GM19035 (cell line): ENCODE measurements at regions not wholly inside any gene's neighbourhood (a gene's known extent, or its start where the extent isn't known, plus 50 kb on each side); places are given as distances from the start of the nearest gene placed in this dataset.

ENCODE experiments used
- ATAC-seq: cut with Tn5 transposase; IDR thresholded peaks from one replicate; pipeline ENCODE4 v1.9.1; 2021; ENCODE audit not compliant: unreplicated experiment

DNA sequence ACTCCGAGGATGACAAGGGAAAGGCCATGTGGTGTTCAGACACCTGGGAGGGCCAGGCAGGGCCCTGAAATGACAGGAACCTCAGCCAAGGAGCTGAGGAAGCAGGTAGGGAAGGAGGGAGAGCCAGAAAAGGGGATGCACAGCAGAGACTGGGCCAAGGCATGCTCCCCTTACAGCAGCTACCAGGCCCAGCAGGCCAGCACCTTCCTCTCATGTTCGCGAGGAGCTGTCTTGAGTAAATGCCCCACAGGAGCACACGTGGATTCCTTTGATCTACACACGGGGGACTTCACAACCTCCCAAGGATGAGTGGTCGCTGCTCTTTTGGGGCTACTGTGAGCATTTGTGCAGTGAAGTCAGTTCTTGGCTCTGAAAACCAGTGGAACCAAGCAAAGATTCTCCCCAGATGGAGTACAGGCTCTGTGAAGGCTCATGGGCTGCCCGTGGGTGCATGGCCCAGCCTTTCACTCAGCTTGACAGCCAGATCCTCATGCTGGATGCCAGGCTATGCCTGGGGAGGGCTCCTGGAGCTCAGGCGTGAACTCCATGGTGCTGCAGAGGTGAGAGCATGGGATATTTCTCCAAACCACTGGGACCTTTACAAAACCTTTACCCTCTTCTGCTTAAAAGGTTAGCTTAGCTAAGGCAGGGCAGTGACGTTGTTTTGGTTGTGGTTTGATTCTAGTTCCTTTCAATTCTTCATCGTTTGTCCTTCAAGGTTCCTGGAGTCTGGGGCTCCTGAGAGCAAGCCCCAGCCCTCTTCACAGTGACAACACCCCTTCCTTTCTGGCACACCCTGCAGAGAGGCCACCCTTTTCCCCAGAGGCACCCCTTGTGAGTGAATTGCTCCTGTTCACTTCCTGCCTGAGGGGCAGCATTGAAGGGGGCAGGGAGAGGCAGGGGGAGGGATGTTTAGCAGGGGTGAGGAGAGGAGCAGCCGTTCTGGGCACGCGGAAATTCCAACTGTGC is 74.2 kb upstream of the ZPBP start:
- ATAC-seq: no peak

DNA sequence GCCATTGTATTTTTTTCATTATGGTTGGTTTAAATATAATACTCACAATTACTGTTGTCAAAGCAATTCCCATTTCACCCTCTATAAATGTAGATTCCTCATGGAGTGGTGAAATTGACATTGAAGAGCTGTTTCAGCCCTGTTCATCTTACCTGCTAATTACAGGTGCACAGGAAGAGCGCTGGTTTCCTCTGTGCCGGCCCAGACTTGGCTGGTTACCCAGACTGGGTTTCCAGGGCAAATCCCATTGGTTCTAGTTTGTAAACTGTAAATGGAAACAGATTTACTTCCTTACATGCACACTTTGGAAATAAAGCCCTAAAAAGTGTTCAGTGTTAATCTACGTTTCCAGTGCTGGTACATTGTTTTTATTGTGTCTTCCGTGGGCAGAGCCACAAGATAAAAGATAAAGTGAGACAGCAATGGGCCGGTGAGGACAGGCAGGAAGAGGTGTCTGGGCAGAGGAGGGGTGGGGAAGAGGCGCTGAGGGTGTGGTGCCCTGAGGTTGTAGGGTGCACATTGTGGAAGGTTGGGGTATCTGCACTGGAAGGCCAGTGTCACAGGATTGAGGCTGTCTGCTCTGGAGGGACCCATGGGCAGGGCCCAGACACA is 71.6 kb upstream of the ZPBP start:
- ATAC-seq: no peak

DNA sequence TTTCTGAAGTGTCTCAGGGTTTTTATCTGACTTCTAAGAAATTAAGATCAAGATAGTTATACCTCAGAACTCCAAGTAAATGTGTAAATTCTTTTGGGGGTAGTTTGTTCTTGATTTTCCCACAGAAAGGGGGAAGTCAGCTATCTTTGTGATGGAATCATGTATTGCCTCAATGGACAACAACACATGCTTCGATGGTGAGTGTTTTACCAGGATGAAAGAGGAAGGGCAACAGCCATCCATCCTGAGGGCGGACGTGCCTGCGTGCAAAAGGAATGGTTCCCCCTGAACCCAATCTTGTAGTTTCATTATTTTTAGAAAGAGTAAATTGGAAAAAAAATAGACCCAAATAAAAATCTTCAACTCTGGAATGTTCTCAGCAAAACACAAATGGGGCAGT is 67.2 kb upstream of the ZPBP start:
- ATAC-seq: no peak

DNA sequence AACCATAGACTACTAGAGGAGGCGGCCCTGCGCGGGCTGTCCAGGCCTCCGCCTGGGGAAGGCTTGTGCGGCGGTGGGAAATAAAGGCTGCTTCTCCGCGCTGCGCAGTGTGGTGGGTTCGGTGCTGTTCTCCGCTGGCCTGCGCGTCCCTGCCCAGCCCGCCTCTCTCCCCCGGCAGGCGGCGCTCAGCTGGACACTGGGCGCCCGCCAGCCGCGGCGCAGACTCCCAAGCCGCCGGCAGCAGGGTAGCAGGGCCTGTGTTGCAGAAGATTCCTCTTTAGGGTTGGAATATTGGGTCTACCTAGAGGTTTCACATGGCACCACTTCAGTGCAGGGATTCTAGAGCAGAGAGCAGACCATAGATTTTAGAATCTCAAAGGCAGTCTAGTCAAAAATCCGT is 66.1 kb upstream of the ZPBP start:
- ATAC-seq: no peak

DNA sequence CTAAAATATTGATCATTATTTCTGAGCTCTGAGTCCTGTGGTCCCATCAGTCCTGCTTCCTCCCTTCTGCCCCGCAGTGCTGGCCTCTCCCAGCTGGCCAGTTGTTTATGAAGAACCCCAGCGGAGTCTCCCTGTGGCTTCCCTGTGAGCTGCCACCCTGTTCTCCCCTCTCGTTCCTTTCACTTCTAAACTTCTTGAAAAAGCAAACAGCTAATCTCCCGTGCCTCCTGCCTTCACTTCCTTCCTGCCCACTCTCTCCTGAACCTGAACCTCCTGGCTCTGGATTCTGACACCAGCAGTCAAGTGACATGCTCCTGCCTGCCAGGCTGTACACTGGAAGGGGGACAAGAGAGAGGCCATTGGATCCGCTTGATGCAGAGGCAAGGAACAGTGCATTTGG is 63.7 kb upstream of the ZPBP start:
- no peak for ATAC-seq

DNA sequence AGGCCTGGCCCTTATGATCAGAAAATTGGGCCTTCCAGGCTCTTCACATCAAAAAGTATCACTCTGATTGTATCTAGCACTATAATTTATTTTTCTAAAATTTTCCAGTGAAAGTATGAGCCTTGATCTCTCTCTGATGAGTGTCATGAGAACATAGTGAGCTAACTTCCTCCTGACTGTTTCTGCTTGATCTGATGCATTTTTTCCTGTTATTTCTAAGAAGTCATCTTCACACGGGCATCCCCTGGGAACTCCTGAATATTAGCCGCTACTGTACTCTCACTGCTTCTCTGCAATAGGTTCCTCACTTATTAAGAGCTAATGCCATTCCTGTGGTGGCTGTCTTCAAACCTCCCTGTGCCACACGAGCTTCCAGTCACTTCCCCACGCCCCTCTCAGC is 63.1 kb upstream of the ZPBP start:
- ATAC-seq: no peak

DNA sequence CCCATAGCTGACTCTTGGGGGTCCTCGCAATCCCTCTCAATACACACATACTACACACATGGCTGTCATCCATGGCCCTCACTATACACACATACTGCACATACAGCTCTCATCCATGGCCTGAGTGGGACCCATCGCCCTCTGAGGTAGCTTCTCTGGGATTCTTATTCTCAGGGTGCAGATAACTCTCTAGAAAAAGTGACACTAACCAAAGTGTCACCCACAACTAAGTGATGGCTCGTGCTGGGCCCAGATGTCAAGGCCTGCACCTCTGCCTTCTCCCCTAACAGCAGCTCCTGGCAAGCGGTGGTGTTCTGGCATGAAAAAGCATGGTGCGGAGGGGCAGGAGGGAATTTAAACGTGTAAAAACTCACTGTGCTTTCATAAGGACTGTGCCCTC is 62.7 kb upstream of the ZPBP start:
- ATAC-seq: no peak

DNA sequence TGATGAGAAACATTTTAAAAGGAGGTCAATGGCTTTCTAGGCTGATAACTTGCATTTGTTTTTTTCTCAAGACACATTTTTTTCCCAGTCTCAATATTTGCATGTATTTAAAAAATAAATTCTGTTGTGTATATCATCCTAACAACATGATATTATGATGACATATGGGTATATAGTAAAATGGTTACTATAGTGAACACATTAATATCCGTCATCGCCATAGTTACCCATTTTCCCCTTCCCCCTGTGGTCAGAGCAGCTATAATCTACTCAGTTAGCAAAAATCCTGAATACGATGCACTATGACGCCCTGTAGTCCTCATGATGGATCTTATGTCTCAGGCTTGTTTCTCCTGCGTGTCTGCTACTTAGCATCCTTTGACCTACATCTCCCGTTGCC is 60.9 kb upstream of the ZPBP start:
- no peak for ATAC-seq

DNA sequence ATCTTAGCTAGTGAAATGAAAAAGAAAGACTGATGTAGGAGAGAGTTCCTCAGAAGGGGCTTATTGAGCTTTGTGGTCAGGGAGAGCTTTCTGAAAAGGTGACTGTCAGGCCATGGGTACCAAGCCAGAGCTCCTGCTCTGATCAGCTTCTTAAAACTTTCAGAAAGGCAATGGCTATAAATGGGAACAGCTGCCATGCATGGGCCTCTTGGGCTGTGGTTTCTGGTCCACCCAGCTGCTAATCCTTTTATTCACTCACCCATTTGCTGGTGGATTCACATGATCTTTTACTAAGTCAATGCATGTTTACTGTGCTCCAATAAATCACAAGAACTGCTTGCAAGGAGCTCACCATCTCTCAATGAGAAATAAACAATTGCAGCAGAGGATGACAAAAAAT is 60.1 kb upstream of the ZPBP start:
- no peak for ATAC-seq

DNA sequence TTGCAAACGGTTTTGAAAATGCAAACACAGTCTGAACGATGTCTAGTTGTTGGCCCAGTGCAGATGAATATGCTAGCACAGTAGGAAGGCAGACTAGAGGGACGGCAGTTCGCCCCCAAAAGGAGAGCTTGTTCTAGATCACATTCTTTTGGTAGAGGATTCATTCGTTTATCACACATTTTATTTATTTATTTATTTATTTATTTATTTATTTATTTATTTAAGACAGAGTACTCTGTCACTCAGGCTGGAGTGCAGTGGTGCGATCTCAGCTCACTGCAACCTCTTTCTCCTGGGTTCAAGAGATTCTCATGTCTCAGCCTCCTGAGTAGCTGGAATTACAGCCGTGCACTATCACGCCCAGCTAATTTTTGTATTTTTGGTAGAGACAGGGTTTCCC is 59.4 kb upstream of the ZPBP start:
- ATAC-seq: no peak

DNA sequence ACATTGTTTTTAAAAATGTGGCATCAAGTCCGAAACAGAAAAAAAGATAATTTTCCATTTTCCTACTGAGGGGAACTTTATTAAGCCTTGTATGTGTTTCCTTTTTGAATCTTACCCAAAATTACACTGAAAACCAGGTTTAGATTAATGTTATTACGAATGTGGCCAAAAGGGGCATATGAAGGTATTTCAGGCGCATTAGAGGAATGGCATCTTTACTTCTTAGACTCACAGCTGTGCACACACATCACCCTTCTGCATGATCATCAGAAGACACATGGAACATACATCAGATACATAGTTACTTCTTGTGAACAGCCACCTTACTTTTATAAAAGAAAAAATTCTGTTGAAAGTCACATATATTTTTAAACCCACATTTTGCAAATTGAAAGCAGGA is 58.6 kb upstream of the ZPBP start:
- no peak for ATAC-seq

DNA sequence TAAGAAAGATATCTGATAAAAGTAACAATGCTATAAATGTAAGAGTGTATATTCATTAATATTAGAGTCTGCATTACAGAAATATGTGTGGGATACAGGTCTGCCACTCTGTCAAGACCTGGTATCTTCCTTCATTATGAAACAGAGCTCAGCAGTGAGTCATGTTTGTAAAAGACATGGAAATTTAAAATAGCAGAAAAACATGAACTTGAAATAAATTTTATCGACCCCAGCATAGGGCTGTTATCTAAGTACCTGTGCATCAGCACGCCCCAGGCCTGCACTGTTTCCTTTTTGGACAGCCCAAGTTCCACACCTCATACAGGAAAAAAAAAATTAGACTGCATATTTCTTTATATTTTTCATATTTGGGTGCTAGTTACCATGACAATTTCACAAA is 58.0 kb upstream of the ZPBP start:
- no peak for ATAC-seq

DNA sequence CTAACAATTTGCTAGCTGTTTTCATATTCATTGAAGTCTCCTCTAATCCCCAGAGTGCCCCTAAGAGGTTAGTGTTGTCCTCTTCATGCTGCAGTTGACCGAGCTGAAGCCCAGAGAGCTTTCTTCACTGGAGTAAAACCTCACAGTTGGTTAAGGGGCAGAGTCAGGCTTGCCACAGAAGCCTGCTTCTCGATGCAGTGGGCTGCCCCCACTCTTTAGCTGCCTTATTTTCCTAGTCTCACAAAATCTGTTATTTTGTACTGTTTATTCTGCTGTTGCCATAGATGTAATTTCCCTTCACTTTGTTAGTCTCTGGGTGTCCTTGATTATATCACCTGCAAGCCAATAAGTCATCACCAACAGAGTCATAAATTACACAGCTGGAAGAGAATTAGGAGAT is 56.3 kb upstream of the ZPBP start:
- ATAC-seq: no peak

DNA sequence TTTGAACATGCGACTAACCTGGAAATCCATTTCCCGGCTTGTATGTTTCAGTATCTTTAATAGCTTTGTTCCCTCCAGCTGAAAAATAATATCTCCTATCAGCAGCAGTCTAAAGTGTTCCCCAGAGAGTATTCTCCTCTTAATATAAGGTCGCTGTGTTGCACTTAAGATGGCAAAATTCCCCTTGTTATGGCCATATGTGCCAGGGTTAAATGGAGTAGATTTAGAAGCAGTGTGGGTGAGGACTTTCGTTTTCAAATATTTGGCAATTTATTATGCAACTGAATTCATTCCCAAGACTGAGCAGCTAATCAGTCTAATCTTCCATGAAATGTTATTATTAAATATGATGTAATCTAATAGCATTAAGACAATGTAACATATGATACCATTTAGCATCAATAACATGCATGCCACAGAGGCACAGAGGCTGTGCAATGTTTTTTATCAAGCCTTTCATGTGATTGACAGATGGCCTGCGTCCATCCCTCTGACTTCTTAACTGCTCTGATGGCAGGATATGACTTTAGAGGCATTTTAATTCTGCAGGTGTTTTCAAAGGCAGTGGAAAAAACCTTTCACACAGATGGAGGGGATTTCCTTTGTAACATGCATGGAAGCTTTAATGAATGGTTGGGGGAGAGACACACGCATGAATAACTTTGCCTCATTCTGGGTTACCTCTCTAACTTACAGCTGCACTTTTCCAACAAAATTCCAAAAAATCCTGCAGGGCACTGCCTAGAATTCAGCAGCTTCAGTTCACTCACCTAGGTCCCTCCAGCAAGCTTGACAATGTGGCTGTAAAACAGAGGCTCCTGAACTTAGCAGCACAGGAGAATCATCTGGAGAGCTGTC is 55.1 kb upstream of the ZPBP start:
- peak; percentile 51 for ATAC-seq

DNA sequence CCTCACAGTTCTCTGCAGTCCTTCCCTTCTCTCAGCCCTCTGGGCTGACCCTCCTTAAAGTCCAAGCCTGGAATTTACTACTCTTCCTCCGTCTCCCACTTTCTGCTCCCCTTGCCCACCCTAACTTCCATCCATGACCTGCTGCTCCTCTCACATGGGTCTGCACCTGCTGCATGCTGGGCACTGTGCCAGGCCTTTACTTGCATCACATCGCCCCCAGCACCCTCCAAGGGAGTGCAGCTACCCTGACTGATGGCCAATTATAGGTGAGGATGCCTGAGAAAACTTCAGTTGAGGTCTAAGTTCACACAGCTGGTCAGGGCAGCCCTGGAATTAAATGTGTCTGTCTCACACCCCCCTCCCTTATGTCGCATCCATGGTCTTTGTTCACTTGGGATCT is 53.6 kb upstream of the ZPBP start:
- no peak for ATAC-seq

DNA sequence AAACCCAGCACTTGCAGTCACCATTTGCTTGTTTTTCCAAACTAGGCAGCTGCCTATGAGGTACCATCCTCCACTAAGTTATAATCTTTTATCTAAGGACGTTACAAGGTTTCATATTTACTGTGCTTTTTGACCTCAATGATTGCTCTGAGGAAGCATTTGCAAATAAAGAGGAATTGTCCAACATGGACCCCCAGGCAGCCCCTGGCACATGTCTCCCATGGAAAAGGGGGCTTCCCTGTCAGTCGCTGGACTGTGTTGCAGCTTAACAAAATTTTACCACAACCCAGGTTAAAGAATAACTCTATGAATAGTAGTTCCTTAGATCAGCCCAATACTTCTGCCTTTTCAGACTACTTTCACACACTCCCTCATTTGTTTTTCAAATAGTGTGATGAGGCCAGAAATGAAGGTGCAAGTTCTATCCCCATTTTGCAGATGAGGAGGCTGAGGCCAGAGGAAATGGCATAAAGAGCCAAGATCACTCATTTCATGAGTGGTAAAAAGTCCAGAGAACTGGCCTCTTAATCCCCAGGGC is 52.8 kb upstream of the ZPBP start:
- ATAC-seq: peak; percentile 41

DNA sequence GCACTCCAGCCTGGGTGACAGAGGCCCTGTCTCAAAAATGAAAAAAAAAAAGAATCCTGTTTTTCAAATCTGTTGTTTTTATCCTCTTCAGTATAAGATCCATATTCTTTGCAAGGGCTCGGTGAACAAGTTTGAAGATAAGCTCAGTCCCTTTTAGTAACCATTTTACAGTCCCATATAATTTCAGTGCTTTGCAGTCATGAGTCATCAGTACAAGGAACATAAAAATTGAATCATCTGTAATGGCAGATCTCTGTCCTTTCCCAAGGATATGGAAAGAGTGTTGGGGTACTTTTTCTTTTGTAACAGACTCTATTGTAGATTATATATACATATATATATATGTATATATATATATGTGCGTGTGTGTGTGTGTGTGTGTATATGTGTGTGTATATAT is 52.2 kb upstream of the ZPBP start:
- no peak for ATAC-seq
